GM23338 (cell line): ENCODE measurements at regions not wholly inside any gene's neighbourhood (a gene's known extent, or its start where the extent isn't known, plus 50 kb on each side); places are given as distances from the start of the nearest gene placed in this dataset.

Experiments used
- ATAC-seq: fragments of 200-7000 bp; cut with Tn5 transposase; 3 replicates; pipeline ENCODE4 v1.9.1; 2020
- DNase-seq: peaks from one replicate; pipeline ENCODE4 v3.0.0-alpha.2; 2015; ENCODE audit warnings: low spot score
- H2AFZ ChIP-seq: fragments of 200-600 bp; sonication (generic); 2 replicates; pipeline ENCODE4 v1.8.0; 2016; ENCODE audit warnings: antibody characterized with exemption, mild to moderate bottlenecking, moderate library complexity
- H3F3A ChIP-seq: fragments of 200-600 bp; sonication (generic); replicated peaks from 2 replicates; pipeline ENCODE4 v1.8.0; 2017; ENCODE audit warnings: antibody characterized with exemption, mixed run types, low read depth
- H3K27ac ChIP-seq: fragments of 200-600 bp; sonication (generic); 2 replicates; pipeline ENCODE4 v1.6.1; 2016; ENCODE audit warnings: low read depth
- H3K27me3 ChIP-seq: fragments of 200-600 bp; sonication (generic); 2 replicates; pipeline ENCODE4 v1.8.0; 2016; ENCODE audit warnings: mild to moderate bottlenecking, mixed run types, moderate library complexity; ENCODE audit not compliant: insufficient read depth
- H3K36me3 ChIP-seq: fragments of 200-600 bp; sonication (generic); 2 replicates; pipeline ENCODE4 v1.8.0; 2016; ENCODE audit warnings: mild to moderate bottlenecking; ENCODE audit not compliant: insufficient read depth
- H3K4me1 ChIP-seq: fragments of 200-600 bp; sonication (generic); 2 replicates; pipeline ENCODE4 v1.8.0; 2016; ENCODE audit warnings: mild to moderate bottlenecking, moderate library complexity; ENCODE audit not compliant: insufficient read depth
- H3K4me2 ChIP-seq: fragments of 200-600 bp; sonication (generic); 2 replicates; pipeline ENCODE4 v1.7.1; 2017; ENCODE audit warnings: mixed run types
- H3K4me3 ChIP-seq: fragments of 200-600 bp; sonication (generic); 2 replicates; pipeline ENCODE4 v1.6.1; 2016; ENCODE audit warnings: mixed run types
- H3K79me2 ChIP-seq: fragments of 200-600 bp; sonication (generic); replicated peaks from 2 replicates; pipeline ENCODE4 v1.8.0; 2017; ENCODE audit warnings: mild to moderate bottlenecking; ENCODE audit not compliant: insufficient read depth
- H3K9me2 ChIP-seq: fragments of 200-600 bp; sonication (generic); 2 replicates; pipeline ENCODE4 v1.8.0; 2017; ENCODE audit not compliant: insufficient read depth
- H4K20me1 ChIP-seq: fragments of 200-600 bp; sonication (generic); replicated peaks from 2 replicates; pipeline ENCODE4 v1.8.0; 2017; ENCODE audit warnings: mild to moderate bottlenecking; ENCODE audit not compliant: insufficient read depth
- H3K27ac Mint-ChIP-seq: 2 replicates; pipeline ENCODE4 v1.8.0; 2020; ENCODE audit warnings: inconsistent platforms, mild to moderate bottlenecking, moderate library complexity, mixed read lengths
- H3K27me3 Mint-ChIP-seq: 3 replicates; pipeline ENCODE4 v1.8.0; 2022; ENCODE audit warnings: low read depth, mild to moderate bottlenecking, moderate library complexity, mixed read lengths, inconsistent platforms; ENCODE audit not compliant: insufficient read depth, poor library complexity
- H3K36me3 Mint-ChIP-seq: 3 replicates; pipeline ENCODE4 v1.8.0; 2021; ENCODE audit warnings: low read depth, mild to moderate bottlenecking, inconsistent platforms, moderate library complexity, mixed read lengths
- H3K4me1 Mint-ChIP-seq: 3 replicates; pipeline ENCODE4 v1.8.0; 2020; ENCODE audit warnings: mild to moderate bottlenecking, inconsistent platforms, mixed read lengths
- H3K4me3 Mint-ChIP-seq: 3 replicates; pipeline ENCODE4 v1.8.0; 2021; ENCODE audit warnings: moderate library complexity, mild to moderate bottlenecking, inconsistent platforms, mixed read lengths
- H3K9me3 Mint-ChIP-seq: 3 replicates; pipeline ENCODE4 v1.8.0; 2020; ENCODE audit warnings: moderate library complexity, mild to moderate bottlenecking, inconsistent platforms, mixed read lengths
- CREB1 ChIP-seq: fragments of 250-450 bp; sonication (Bioruptor Pico); IDR thresholded peaks from 2 replicates; pipeline ENCODE4 v1.5.0; 2020; ENCODE audit warnings: low read depth, mild to moderate bottlenecking, moderate library complexity
- EZH2 ChIP-seq: fragments of 200-600 bp; sonication (generic); IDR thresholded peaks from one replicate; pipeline ENCODE4 v1.8.0; 2017; ENCODE audit warnings: antibody characterized with exemption, mild to moderate bottlenecking, low read depth; ENCODE audit not compliant: unreplicated experiment
- NANOG ChIP-seq: IDR thresholded peaks from 2 replicates; pipeline ENCODE4 v1.6.1; 2016; ENCODE audit warnings: antibody characterized with exemption, borderline replicate concordance
- REST ChIP-seq: IDR thresholded peaks from one replicate; pipeline ENCODE4 v1.6.1; 2018; ENCODE audit warnings: antibody characterized with exemption; ENCODE audit not compliant: unreplicated experiment
- STAT1 ChIP-seq: IDR thresholded peaks from one replicate; pipeline ENCODE4 v1.6.1; 2016; ENCODE audit warnings: antibody characterized with exemption; ENCODE audit not compliant: unreplicated experiment
- ZNF331 ChIP-seq: fragments of 250-450 bp; sonication (Bioruptor Pico); IDR thresholded peaks from 2 replicates; pipeline ENCODE4 v1.5.0; 2020; ENCODE audit warnings: low read depth, mild to moderate bottlenecking, moderate library complexity
- TF ChIP-seq, protein P1 (sequence below): fragments of 250-450 bp; sonication (Bioruptor Pico); IDR thresholded peaks from 2 replicates; pipeline ENCODE4 v1.5.0; 2020; ENCODE audit warnings: mild to moderate bottlenecking, moderate library complexity
- TF ChIP-seq, protein P2 (sequence below): IDR thresholded peaks from 2 replicates; pipeline ENCODE4 v1.6.1; 2016; ENCODE audit warnings: antibody characterized with exemption

DNA sequence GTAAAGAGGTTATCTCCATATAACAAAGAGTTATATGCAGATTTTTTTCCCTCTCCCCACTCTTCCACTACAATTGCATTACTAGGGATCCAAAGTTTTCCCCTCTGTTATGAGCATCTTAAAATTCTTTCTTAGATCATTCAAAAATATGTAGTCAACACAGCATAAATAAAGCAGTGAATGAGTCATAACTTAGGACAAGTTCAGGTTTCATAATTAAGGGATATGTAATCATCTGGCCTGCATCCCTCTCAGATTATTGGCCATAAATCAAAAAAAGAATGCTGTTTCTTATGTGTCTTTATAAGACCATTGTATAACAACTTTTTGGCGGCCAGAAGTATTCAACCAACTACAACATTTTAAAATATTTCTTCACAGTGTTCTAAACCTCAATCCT is 1526.1 kb downstream of the KCNT2 start:
- Histone ChIP-seq H3K27me3 (no peaks in the 10 kb centered on the region), H2AFZ (no peak overlapping the region), H3K4me1 (no peaks in the 10 kb centered on the region), H4K20me1 (no peaks in the 10 kb centered on the region), H3K9me2 (no peaks in the 10 kb centered on the region), H3K36me3 (no peaks in the 10 kb centered on the region), H3K27ac (no peak overlapping the region), H3K4me3 (no peak overlapping the region), H3K4me2 (no peak overlapping the region), H3K79me2 (no peaks in the 10 kb centered on the region), H3F3A (no peaks in the 10 kb centered on the region)
- Mint-ChIP-seq H3K4me3 (no peak overlapping the region), H3K27me3 (no peaks in the 10 kb centered on the region), H3K9me3 (no peaks in the 10 kb centered on the region), H3K36me3 (no peaks in the 10 kb centered on the region), H3K4me1 (no peaks in the 10 kb centered on the region), H3K27ac (no peak overlapping the region)
- TF ChIP-seq, protein P1, sequence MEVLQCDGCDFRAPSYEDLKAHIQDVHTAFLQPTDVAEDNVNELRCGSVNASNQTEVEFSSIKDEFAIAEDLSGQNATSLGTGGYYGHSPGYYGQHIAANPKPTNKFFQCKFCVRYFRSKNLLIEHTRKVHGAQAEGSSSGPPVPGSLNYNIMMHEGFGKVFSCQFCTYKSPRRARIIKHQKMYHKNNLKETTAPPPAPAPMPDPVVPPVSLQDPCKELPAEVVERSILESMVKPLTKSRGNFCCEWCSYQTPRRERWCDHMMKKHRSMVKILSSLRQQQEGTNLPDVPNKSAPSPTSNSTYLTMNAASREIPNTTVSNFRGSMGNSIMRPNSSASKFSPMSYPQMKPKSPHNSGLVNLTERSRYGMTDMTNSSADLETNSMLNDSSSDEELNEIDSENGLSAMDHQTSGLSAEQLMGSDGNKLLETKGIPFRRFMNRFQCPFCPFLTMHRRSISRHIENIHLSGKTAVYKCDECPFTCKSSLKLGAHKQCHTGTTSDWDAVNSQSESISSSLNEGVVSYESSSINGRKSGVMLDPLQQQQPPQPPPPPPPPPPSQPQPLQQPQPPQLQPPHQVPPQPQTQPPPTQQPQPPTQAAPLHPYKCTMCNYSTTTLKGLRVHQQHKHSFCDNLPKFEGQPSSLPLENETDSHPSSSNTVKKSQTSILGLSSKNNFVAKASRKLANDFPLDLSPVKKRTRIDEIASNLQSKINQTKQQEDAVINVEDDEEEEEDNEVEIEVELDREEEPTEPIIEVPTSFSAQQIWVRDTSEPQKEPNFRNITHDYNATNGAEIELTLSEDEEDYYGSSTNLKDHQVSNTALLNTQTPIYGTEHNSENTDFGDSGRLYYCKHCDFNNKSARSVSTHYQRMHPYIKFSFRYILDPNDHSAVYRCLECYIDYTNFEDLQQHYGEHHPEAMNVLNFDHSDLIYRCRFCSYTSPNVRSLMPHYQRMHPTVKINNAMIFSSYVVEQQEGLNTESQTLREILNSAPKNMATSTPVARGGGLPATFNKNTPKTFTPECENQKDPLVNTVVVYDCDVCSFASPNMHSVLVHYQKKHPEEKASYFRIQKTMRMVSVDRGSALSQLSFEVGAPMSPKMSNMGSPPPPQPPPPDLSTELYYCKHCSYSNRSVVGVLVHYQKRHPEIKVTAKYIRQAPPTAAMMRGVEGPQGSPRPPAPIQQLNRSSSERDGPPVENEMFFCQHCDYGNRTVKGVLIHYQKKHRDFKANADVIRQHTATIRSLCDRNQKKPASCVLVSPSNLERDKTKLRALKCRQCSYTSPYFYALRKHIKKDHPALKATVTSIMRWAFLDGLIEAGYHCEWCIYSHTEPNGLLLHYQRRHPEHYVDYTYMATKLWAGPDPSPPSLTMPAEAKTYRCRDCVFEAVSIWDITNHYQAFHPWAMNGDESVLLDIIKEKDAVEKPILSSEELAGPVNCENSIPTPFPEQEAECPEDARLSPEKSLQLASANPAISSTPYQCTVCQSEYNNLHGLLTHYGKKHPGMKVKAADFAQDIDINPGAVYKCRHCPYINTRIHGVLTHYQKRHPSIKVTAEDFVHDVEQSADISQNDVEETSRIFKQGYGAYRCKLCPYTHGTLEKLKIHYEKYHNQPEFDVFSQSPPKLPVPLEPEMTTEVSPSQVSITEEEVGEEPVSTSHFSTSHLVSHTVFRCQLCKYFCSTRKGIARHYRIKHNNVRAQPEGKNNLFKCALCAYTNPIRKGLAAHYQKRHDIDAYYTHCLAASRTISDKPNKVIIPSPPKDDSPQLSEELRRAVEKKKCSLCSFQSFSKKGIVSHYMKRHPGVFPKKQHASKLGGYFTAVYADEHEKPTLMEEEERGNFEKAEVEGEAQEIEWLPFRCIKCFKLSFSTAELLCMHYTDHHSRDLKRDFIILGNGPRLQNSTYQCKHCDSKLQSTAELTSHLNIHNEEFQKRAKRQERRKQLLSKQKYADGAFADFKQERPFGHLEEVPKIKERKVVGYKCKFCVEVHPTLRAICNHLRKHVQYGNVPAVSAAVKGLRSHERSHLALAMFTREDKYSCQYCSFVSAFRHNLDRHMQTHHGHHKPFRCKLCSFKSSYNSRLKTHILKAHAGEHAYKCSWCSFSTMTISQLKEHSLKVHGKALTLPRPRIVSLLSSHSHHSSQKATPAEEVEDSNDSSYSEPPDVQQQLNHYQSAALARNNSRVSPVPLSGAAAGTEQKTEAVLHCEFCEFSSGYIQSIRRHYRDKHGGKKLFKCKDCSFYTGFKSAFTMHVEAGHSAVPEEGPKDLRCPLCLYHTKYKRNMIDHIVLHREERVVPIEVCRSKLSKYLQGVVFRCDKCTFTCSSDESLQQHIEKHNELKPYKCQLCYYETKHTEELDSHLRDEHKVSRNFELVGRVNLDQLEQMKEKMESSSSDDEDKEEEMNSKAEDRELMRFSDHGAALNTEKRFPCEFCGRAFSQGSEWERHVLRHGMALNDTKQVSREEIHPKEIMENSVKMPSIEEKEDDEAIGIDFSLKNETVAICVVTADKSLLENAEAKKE, result no peak
- TF ChIP-seq NANOG, result no peak
- TF ChIP-seq, protein P2, sequence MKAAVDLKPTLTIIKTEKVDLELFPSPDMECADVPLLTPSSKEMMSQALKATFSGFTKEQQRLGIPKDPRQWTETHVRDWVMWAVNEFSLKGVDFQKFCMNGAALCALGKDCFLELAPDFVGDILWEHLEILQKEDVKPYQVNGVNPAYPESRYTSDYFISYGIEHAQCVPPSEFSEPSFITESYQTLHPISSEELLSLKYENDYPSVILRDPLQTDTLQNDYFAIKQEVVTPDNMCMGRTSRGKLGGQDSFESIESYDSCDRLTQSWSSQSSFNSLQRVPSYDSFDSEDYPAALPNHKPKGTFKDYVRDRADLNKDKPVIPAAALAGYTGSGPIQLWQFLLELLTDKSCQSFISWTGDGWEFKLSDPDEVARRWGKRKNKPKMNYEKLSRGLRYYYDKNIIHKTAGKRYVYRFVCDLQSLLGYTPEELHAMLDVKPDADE, result no peak
- no peak for DNase-seq
- ATAC-seq, result no peak

GRCh38 chr1:195076682-195077081 is 1531.6 kb downstream of the KCNT2 start:
- no peaks in the 10 kb centered on the region for H3K27me3 Mint-ChIP-seq
- DNase-seq (no peak), ATAC-seq (no peak)
- no peaks in the 10 kb centered on the region for H3K4me1 ChIP-seq
- H3K27me3 ChIP-seq, result no peaks in the 10 kb centered on the region
- H3K9me2 ChIP-seq, result no peaks in the 10 kb centered on the region
- H3K4me1 Mint-ChIP-seq, result no peaks in the 10 kb centered on the region
- no peaks in the 10 kb centered on the region for H3F3A ChIP-seq
- no peak overlapping the region for H3K4me3 Mint-ChIP-seq
- no peak overlapping the region for H3K4me3 ChIP-seq
- no peaks in the 10 kb centered on the region for H4K20me1 ChIP-seq
- no peaks in the 10 kb centered on the region for H3K79me2 ChIP-seq
- no peaks in the 10 kb centered on the region for H3K36me3 Mint-ChIP-seq
- no peak overlapping the region for H2AFZ ChIP-seq
- H3K4me2 ChIP-seq, result no peak overlapping the region
- no peaks in the 10 kb centered on the region for H3K36me3 ChIP-seq
- H3K27ac ChIP-seq, result no peak overlapping the region
- H3K27ac Mint-ChIP-seq, result no peak overlapping the region
- no peaks in the 10 kb centered on the region for H3K9me3 Mint-ChIP-seq
- TF ChIP-seq CREB1 (no peak), ZNF331 (CRISPR knock-in tag) (no peak), EZH2 (no peak), REST (no peak), STAT1 (no peak)
